ENCODE measurements at regions not wholly inside any gene's neighbourhood (a gene's known extent, or its start where the extent isn't known, plus 50 kb on each side); places are given as distances from the start of the nearest gene placed in this dataset.

DNA sequence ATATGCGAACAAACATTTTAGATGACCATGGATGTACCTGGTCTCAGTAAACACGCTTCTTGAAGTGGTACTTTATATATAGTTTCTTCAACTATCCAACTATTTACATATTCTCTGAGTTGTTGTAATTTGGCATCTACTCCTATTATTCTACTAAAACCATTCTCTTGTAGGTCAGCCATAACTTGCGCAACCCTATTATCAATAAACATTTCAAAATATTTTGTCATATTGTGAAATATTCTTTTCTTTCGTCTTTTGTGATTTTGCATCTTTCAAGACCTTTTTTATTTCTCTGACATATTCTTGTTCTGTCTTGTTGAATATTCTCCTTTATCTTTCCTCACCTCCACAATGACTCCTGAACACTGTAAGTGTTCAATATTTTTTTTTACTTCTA is 753.3 kb downstream of the NXPH1 start:
- no peak for TF ChIP-seq POLR2AphosphoS5 (IDR thresholded peaks at IDR 0.05; ENCODE audit: low read depth, low read length)
- no peak for TF ChIP-seq TAF1 (IDR thresholded peaks at IDR 0.05; ENCODE audit: borderline replicate concordance, insufficient read depth, low read length)
- no peak for TF ChIP-seq FOXP2 (optimal IDR thresholded peaks at IDR 0.05; ENCODE audit: borderline replicate concordance, extremely low read depth, extremely low read length, insufficient read depth)
- TF ChIP-seq, protein P1, sequence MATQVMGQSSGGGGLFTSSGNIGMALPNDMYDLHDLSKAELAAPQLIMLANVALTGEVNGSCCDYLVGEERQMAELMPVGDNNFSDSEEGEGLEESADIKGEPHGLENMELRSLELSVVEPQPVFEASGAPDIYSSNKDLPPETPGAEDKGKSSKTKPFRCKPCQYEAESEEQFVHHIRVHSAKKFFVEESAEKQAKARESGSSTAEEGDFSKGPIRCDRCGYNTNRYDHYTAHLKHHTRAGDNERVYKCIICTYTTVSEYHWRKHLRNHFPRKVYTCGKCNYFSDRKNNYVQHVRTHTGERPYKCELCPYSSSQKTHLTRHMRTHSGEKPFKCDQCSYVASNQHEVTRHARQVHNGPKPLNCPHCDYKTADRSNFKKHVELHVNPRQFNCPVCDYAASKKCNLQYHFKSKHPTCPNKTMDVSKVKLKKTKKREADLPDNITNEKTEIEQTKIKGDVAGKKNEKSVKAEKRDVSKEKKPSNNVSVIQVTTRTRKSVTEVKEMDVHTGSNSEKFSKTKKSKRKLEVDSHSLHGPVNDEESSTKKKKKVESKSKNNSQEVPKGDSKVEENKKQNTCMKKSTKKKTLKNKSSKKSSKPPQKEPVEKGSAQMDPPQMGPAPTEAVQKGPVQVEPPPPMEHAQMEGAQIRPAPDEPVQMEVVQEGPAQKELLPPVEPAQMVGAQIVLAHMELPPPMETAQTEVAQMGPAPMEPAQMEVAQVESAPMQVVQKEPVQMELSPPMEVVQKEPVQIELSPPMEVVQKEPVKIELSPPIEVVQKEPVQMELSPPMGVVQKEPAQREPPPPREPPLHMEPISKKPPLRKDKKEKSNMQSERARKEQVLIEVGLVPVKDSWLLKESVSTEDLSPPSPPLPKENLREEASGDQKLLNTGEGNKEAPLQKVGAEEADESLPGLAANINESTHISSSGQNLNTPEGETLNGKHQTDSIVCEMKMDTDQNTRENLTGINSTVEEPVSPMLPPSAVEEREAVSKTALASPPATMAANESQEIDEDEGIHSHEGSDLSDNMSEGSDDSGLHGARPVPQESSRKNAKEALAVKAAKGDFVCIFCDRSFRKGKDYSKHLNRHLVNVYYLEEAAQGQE (IDR thresholded peaks at IDR 0.05; ENCODE audit: insufficient read depth in 1 of 2, low read depth in 2 of 2, low read length in 2 of 2) = no peak

DNA sequence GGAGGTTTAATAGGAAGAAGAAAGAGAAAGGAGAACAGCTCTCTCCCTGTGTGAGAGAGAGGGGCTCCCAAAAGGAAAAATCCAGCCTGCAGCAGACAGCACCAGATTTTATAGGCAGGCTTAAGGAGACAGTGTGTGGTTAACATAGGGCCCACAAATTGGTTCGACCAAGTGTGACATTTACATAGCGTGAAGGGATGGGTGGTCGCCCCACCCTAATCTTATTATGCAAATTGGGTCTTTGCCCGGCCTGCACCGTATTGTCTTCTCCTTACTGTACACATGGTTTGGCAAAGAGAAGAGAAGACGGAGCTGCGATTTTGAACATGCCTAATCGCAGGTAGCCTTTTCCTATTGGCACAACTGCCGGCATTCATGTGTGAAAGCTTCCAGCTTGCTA is 756.3 kb downstream of the NXPH1 start:
- TF ChIP-seq TAF1 (IDR thresholded peaks at IDR 0.05; ENCODE audit: borderline replicate concordance, insufficient read depth, low read length) (no peak), SIN3A (IDR thresholded peaks at IDR 0.05; ENCODE audit: borderline replicate concordance, insufficient read depth, low read length) (no peak), POLR2AphosphoS5 (IDR thresholded peaks at IDR 0.05; ENCODE audit: low read depth, low read length) (no peak), FOXP2 (optimal IDR thresholded peaks at IDR 0.05; ENCODE audit: borderline replicate concordance, extremely low read depth, extremely low read length, insufficient read depth) (no peak)
- TF ChIP-seq, protein P1 (IDR thresholded peaks at IDR 0.05; ENCODE audit: insufficient read depth in 1 of 2, low read depth in 2 of 2, low read length in 2 of 2) = no peak

DNA sequence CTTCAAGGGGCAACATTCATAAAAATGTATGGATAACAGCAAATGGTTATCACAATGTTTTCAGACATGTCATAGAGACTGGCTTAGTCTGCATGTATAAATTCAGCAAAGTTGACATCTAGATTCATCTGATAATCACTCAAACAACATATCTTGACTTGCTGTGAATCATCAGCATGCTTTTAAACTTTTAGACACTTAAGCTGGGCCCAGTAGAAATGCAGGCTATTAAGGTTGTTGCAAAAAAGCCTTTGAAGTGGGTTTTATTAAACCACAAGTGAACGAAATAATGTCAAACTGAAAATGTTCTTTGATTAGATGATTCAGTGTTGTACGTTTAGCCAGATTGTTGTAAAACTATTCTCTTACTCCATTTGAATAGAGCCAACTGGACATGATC is 759.6 kb downstream of the NXPH1 start:
- TF ChIP-seq TAF1 (IDR thresholded peaks at IDR 0.05; ENCODE audit: borderline replicate concordance, insufficient read depth, low read length) (no peak), POLR2AphosphoS5 (IDR thresholded peaks at IDR 0.05; ENCODE audit: low read depth, low read length) (no peak), FOXP2 (optimal IDR thresholded peaks at IDR 0.05; ENCODE audit: borderline replicate concordance, extremely low read depth, extremely low read length, insufficient read depth) (no peak)

DNA sequence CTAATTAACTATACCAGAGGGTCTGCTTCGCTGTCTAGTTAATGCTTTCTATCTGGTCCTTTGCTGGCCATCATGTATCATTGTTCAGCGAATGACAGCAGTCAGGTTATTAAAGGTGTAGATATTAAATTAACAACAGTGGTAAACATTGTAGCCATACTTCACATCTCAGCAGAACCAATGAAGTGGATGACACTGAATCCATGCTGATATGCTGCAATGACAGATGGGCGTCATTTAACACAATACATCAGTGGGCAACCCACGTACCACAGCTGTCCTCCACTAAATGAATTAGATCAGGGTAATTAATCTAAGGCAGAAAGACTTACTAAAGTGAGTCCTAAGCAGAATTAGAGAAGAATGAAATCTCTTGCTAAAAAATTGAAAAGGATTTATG is 767.2 kb downstream of the NXPH1 start:
- TF ChIP-seq, protein P1 (IDR thresholded peaks at IDR 0.05; ENCODE audit: insufficient read depth in 1 of 2, low read depth in 2 of 2, low read length in 2 of 2) = no peak
- TF ChIP-seq FOXP2 (optimal IDR thresholded peaks at IDR 0.05; ENCODE audit: borderline replicate concordance, extremely low read depth, extremely low read length, insufficient read depth) = no peak
- TF ChIP-seq POLR2AphosphoS5 (IDR thresholded peaks at IDR 0.05; ENCODE audit: low read depth, low read length) = no peak
- TF ChIP-seq TAF1 (IDR thresholded peaks at IDR 0.05; ENCODE audit: borderline replicate concordance, insufficient read depth, low read length) = no peak
- TF ChIP-seq SIN3A (IDR thresholded peaks at IDR 0.05; ENCODE audit: borderline replicate concordance, insufficient read depth, low read length) = no peak

DNA sequence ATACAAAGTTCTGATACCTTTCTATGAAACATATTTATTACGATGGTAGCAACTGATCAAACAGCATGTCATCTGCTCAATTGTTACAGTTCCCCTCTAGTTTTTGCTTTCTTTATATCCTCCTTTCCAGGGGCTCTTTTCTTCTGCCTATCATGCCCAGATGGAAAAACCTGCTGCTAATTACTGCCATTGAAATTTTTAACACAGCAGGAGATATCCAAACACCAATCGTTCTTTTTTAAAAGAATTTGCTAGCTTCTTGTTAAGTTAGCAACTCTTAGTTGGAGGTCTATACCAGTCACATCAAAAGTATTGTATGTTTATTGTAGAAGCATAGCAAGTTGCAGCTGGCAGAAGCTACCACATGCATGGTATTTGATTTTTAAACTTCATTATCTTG is 768.5 kb downstream of the NXPH1 start:
- TF ChIP-seq POLR2AphosphoS5 (IDR thresholded peaks at IDR 0.05; ENCODE audit: low read depth, low read length) (no peak), TAF1 (IDR thresholded peaks at IDR 0.05; ENCODE audit: borderline replicate concordance, insufficient read depth, low read length) (no peak), SIN3A (IDR thresholded peaks at IDR 0.05; ENCODE audit: borderline replicate concordance, insufficient read depth, low read length) (no peak), FOXP2 (optimal IDR thresholded peaks at IDR 0.05; ENCODE audit: borderline replicate concordance, extremely low read depth, extremely low read length, insufficient read depth) (no peak)
- TF ChIP-seq, protein P1 (IDR thresholded peaks at IDR 0.05; ENCODE audit: insufficient read depth in 1 of 2, low read depth in 2 of 2, low read length in 2 of 2) = no peak

Data from PFSK-1 (cell line).